Body of pancreas (tissue), 4 donors: ENCODE measurements at regions not wholly inside any gene's neighbourhood (a gene's known extent, or its start where the extent isn't known, plus 50 kb on each side); places are given as distances from the start of the nearest gene placed in this dataset.

ENCODE experiments used
- CTCF ChIP-seq, 7 experiments: fragments of 450-650 bp in 4 of 7; fragments of 200-600 bp in 3 of 7; sonication (generic) in 3 of 7; IDR thresholded peaks; one replicate each; pipeline ENCODE4 v1.5.1; 2016 to 2019; ENCODE audit warnings: antibody characterized with exemption in 7 of 7
- POLR2A ChIP-seq, 3 donors: fragments of 450-650 bp; IDR thresholded peaks; one replicate each; pipeline ENCODE4 v1.6.1; 2016; ENCODE audit warnings: antibody characterized with exemption in 3 of 3, mild to moderate bottlenecking in 2 of 3

GRCh38 chr9:103999375-104000062, 94.6 kb upstream of the SMC2 start:
- TF ChIP-seq CTCF (IDR thresholded peaks at IDR 0.05) (no peak), POLR2A (IDR thresholded peaks at IDR 0.05) (no peak)
